NCI-H2227 (cell line): ENCODE measurements at regions not wholly inside any gene's neighbourhood (a gene's known extent, or its start where the extent isn't known, plus 50 kb on each side); places are given as distances from the start of the nearest gene placed in this dataset.

ENCODE experiments used
- DNase-seq: peaks from one replicate; lab custom pipeline; 2025; ENCODE audit not compliant: unreplicated experiment; lab: John Stamatoyannopoulos, UW

GRCh38 chr1:56442290-56442877, 137.0 kb downstream of the PLPP3 start:
- no peak for DNase-seq

- no peak for DNase-seq
Measured at GRCh38 chr1:56441601-56442000, 137.8 kb downstream of the PLPP3 start.

- no peak for DNase-seq
Measured at GRCh38 chr1:56439610-56440264, 139.6 kb downstream of the PLPP3 start.

- no peak for DNase-seq
Measured at GRCh38 chr1:56438901-56439551, 140.3 kb downstream of the PLPP3 start.

GRCh38 chr1:56437959-56438358, 141.4 kb downstream of the PLPP3 start:
- no peak for DNase-seq

- no peak for DNase-seq
Measured at GRCh38 chr1:56436912-56437417, 142.4 kb downstream of the PLPP3 start.

- DNase-seq: no peak
Measured at GRCh38 chr1:56436296-56436695, 143.1 kb downstream of the PLPP3 start.

GRCh38 chr1:56435434-56436262, 143.7 kb downstream of the PLPP3 start:
- DNase-seq: peak; percentile 30

GRCh38 chr1:56434740-56435139, 144.6 kb downstream of the PLPP3 start:
- no peak for DNase-seq

- no peak for DNase-seq
Measured at GRCh38 chr1:56434025-56434424, 145.3 kb downstream of the PLPP3 start.

- DNase-seq: no peak
Measured at GRCh38 chr1:56433056-56433577, 146.2 kb downstream of the PLPP3 start.

GRCh38 chr1:56432166-56432971, 147.0 kb downstream of the PLPP3 start:
- DNase-seq: no peak

GRCh38 chr1:56430141-56430839, 149.1 kb downstream of the PLPP3 start:
- DNase-seq: no peak

- no peak for DNase-seq
Measured at GRCh38 chr1:56429288-56429687, 150.1 kb downstream of the PLPP3 start.

GRCh38 chr1:56426587-56427381, 152.6 kb downstream of the PLPP3 start:
- no peak for DNase-seq

- DNase-seq: no peak
Measured at GRCh38 chr1:56425494-56426037, 153.8 kb downstream of the PLPP3 start.

GRCh38 chr1:56424744-56425493, 154.4 kb downstream of the PLPP3 start:
- DNase-seq: no peak

- peak; percentile 10 for DNase-seq
Measured at GRCh38 chr1:56423716-56424115, 155.6 kb downstream of the PLPP3 start.
